WTC11 (cell line): ENCODE measurements at regions not wholly inside any gene's neighbourhood (a gene's known extent, or its start where the extent isn't known, plus 50 kb on each side); places are given as distances from the start of the nearest gene placed in this dataset.

Experiments used
- ATAC-seq: fragments of 200-7000 bp; cut with Tn5 transposase; 2 replicates; pipeline ENCODE4 v1.10.0; 2021; ENCODE audit warnings: mild to moderate bottlenecking, moderate library complexity
- CTCF ChIA-PET: fragments of 300-600 bp; sonication (Branson Sonifier 250); formaldehyde crosslinking; loops from one replicate; lab custom pipeline; 2021; ENCODE audit warnings: antibody characterized with exemption; lab: Charles Lee
- POLR2A ChIA-PET: fragments of 350-600 bp; sonication (Branson Sonifier 250); formaldehyde crosslinking; loops from one replicate; lab custom pipeline; 2021; ENCODE audit warnings: antibody characterized with exemption; lab: Charles Lee
- DNase-seq: peaks from one replicate; pipeline ENCODE4 v3.0.0; 2021; ENCODE audit warnings: low spot score
- H3K27ac Mint-ChIP-seq: 2 replicates; pipeline ENCODE4 v1.8.0; 2021; ENCODE audit warnings: mixed read lengths
- H3K27me3 Mint-ChIP-seq: 2 replicates; pipeline ENCODE4 v1.8.0; 2021; ENCODE audit warnings: low read depth, mild to moderate bottlenecking, moderate library complexity, mixed read lengths
- H3K36me3 Mint-ChIP-seq: 2 replicates; pipeline ENCODE4 v1.8.0; 2021; ENCODE audit warnings: mixed read lengths
- H3K4me1 Mint-ChIP-seq: 2 replicates; pipeline ENCODE4 v1.8.0; 2022; ENCODE audit warnings: mixed read lengths
- H3K4me3 Mint-ChIP-seq: 2 replicates; pipeline ENCODE4 v1.8.0; 2021; ENCODE audit warnings: mild to moderate bottlenecking, moderate library complexity, mixed read lengths
- H3K9me3 Mint-ChIP-seq: 2 replicates; pipeline ENCODE4 v1.8.0; 2021; ENCODE audit warnings: mixed read lengths
- AFF4 ChIP-seq: sonication (generic); formaldehyde crosslinking; IDR thresholded peaks from 2 replicates; pipeline ENCODE4 v1.8.1; 2023; ENCODE audit warnings: mild to moderate bottlenecking, missing genetic modification reagents, borderline replicate concordance
- AR ChIP-seq: fragments of 250-450 bp; sonication (Bioruptor Pico); IDR thresholded peaks from 2 replicates; pipeline ENCODE4 v1.9.0; 2021; ENCODE audit warnings: mild to moderate bottlenecking
- ATF3 ChIP-seq: sonication (generic); formaldehyde crosslinking; conservative IDR thresholded peaks from 2 replicates; pipeline ENCODE4 v1.8.1; 2022; ENCODE audit warnings: mild to moderate bottlenecking, missing genetic modification reagents
- E2F4 ChIP-seq: sonication (generic); formaldehyde crosslinking; IDR thresholded peaks from 2 replicates; pipeline ENCODE4 v1.8.1; 2022; ENCODE audit warnings: low read depth, mild to moderate bottlenecking, moderate library complexity, missing genetic modification reagents, borderline replicate concordance
- ELF4 ChIP-seq: sonication (generic); formaldehyde crosslinking; IDR thresholded peaks from 2 replicates; pipeline ENCODE4 v1.8.1; 2022; ENCODE audit warnings: low read depth, mild to moderate bottlenecking, moderate library complexity, missing genetic modification reagents
- EMX1 ChIP-seq: fragments of 250-450 bp; sonication (Bioruptor Pico); IDR thresholded peaks from 2 replicates; pipeline ENCODE4 v1.8.0; 2021; ENCODE audit warnings: mild to moderate bottlenecking
- HMGA2 ChIP-seq: fragments of 250-450 bp; sonication (Bioruptor Pico); IDR thresholded peaks from 2 replicates; pipeline ENCODE4 v1.4.0; 2021; ENCODE audit warnings: mild to moderate bottlenecking, moderate library complexity
- IRF1 ChIP-seq: sonication (generic); formaldehyde crosslinking; IDR thresholded peaks from 2 replicates; pipeline ENCODE4 v1.8.0; 2023; ENCODE audit warnings: missing genetic modification reagents
- MAX ChIP-seq: sonication (generic); formaldehyde crosslinking; IDR thresholded peaks from 2 replicates; pipeline ENCODE4 v1.8.0; 2022; ENCODE audit warnings: mild to moderate bottlenecking, missing genetic modification reagents
- MLX ChIP-seq: sonication (generic); formaldehyde crosslinking; IDR thresholded peaks from 2 replicates; pipeline ENCODE4 v1.8.1; 2023; ENCODE audit warnings: mild to moderate bottlenecking, missing genetic modification reagents, moderate library complexity
- MYBL2 ChIP-seq: sonication (generic); formaldehyde crosslinking; IDR thresholded peaks from 2 replicates; pipeline ENCODE4 v1.8.1; 2023; ENCODE audit warnings: mild to moderate bottlenecking, moderate library complexity, missing genetic modification reagents
- NFATC4 ChIP-seq: fragments of 250-450 bp; sonication (Bioruptor Pico); IDR thresholded peaks from 2 replicates; pipeline ENCODE4 v1.9.0; 2021; ENCODE audit warnings: mild to moderate bottlenecking
- PREB ChIP-seq: sonication (generic); formaldehyde crosslinking; IDR thresholded peaks from 2 replicates; pipeline ENCODE4 v1.8.1; 2022; ENCODE audit warnings: mild to moderate bottlenecking, missing genetic modification reagents, moderate library complexity, borderline replicate concordance
- STAT6 ChIP-seq: sonication (generic); formaldehyde crosslinking; conservative IDR thresholded peaks from 2 replicates; pipeline ENCODE4 v1.8.1; 2023; ENCODE audit warnings: mild to moderate bottlenecking, low read depth, missing genetic modification reagents, moderate library complexity
- TCF7 ChIP-seq: sonication (generic); formaldehyde crosslinking; IDR thresholded peaks from 2 replicates; pipeline ENCODE4 v1.8.0; 2022; ENCODE audit warnings: mild to moderate bottlenecking, low read depth, missing genetic modification reagents, moderate library complexity
- USF1 ChIP-seq: sonication (generic); formaldehyde crosslinking; IDR thresholded peaks from 2 replicates; pipeline ENCODE4 v1.8.0; 2022; ENCODE audit warnings: mild to moderate bottlenecking, missing genetic modification reagents
- USF2 ChIP-seq: sonication (generic); formaldehyde crosslinking; IDR thresholded peaks from 2 replicates; pipeline ENCODE4 v1.8.1; 2023; ENCODE audit warnings: mild to moderate bottlenecking, missing genetic modification reagents, moderate library complexity
- ZMAT4 ChIP-seq: fragments of 250-450 bp; sonication (Bioruptor Pico); IDR thresholded peaks from 2 replicates; pipeline ENCODE4 v1.9.0; 2021; ENCODE audit warnings: mild to moderate bottlenecking

GRCh38 chr12:70186436-70186835 is 56.8 kb upstream of the CNOT2 start (continued):
- TF ChIP-seq USF1 (CRISPR knock-in tag) (no peak), E2F4 (CRISPR knock-in tag) (no peak), MYBL2 (no peak), STAT6 (CRISPR knock-in tag) (no peak), ELF4 (CRISPR knock-in tag) (no peak), USF2 (CRISPR knock-in tag) (no peak), AFF4 (CRISPR knock-in tag) (no peak), ATF3 (no peak), TCF7 (CRISPR knock-in tag) (no peak), MAX (CRISPR knock-in tag) (no peak)

- Mint-ChIP-seq H3K27me3 (no peaks in the 10 kb centered on the region), H3K27ac (no peak overlapping the region), H3K36me3 (no peaks in the 10 kb centered on the region), H3K4me1 (peaks cover 9% of the 10 kb centered on the region), H3K4me3 (no peak overlapping the region), H3K9me3 (peaks cover 5% of the 10 kb centered on the region; the same call in 1 of the 2 replicates)
- DNase-seq = no peak
- ChIA-PET POLR2A (no interaction called here), CTCF (interaction anchor here (0.8 kb wide), 1 partner anchor 311 kb away, joined by 9 read pairs; no protein-coding TSS in a partner anchor)
- ATAC-seq = no peak
- TF ChIP-seq PREB (CRISPR knock-in tag) = no peak
- TF ChIP-seq IRF1 (CRISPR knock-in tag) = no peak
- no peak for TF ChIP-seq AR
- TF ChIP-seq MLX = no peak
- TF ChIP-seq ZMAT4 = no peak
- TF ChIP-seq NFATC4 (CRISPR knock-in tag) = no peak
- TF ChIP-seq HMGA2 (CRISPR knock-in tag) = no peak
- no peak for TF ChIP-seq EMX1 (CRISPR knock-in tag)
Observed at GRCh38 chr12:70190262-70191010, 52.8 kb upstream of the CNOT2 start.
